ENCODE measurements at regions not wholly inside any gene's neighbourhood (a gene's known extent, or its start where the extent isn't known, plus 50 kb on each side); places are given as distances from the start of the nearest gene placed in this dataset.

DNA sequence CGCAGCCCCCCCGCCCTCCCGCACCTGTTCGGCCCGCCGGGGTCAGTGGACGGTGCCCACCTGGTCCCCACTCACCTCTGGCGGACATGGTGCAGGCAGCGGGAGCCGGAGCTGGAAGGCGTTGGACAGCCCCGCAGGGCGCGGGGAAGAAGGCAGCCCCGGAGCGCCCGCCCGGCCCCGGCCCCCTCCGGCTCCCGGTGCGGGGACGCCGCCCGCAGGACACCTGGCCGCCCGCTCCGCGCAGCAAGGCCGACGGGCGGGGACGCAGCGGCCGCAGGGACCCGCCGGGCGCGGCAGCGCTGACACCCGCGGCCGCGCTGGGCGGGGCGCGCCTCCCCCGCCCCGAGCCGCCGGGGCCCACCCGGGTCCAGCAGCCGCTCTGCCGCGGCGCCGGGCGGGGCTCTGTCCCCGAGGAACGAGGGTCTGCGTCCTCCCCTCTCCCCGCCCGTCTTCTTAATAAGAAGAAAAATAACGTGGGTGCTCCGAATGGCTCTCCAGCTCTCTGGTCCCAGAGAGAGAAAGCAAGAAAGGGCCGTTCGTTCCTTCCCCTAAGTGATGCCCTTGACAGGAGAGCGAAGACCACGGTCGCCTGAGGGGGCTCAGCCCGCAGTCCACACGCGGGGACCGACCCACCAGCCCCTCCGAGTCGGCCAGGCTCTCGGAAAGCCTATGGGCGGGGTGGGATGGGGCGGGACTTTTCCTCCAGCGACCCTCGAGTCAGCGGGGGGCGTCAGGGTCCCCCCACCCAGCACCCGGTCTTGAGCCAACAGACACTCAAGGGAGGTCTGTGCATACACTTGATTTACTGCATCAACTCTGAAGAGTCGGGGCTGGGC lies 53.4 kb upstream of the FHIP2A start:
- peaks cover 3% of the 10 kb centered on the region for H3K4me1 Mint-ChIP-seq (ENCODE audit: unreplicated experiment)
- H3K27ac Mint-ChIP-seq (ENCODE audit: unreplicated experiment), result no peak overlapping the region
- no peaks in the 10 kb centered on the region for H3K9me3 Mint-ChIP-seq (ENCODE audit: unreplicated experiment)
- no peaks in the 10 kb centered on the region for H3K36me3 Mint-ChIP-seq (ENCODE audit: low read depth, unreplicated experiment)
- TF ChIP-seq, protein P1, sequence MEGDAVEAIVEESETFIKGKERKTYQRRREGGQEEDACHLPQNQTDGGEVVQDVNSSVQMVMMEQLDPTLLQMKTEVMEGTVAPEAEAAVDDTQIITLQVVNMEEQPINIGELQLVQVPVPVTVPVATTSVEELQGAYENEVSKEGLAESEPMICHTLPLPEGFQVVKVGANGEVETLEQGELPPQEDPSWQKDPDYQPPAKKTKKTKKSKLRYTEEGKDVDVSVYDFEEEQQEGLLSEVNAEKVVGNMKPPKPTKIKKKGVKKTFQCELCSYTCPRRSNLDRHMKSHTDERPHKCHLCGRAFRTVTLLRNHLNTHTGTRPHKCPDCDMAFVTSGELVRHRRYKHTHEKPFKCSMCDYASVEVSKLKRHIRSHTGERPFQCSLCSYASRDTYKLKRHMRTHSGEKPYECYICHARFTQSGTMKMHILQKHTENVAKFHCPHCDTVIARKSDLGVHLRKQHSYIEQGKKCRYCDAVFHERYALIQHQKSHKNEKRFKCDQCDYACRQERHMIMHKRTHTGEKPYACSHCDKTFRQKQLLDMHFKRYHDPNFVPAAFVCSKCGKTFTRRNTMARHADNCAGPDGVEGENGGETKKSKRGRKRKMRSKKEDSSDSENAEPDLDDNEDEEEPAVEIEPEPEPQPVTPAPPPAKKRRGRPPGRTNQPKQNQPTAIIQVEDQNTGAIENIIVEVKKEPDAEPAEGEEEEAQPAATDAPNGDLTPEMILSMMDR (IDR thresholded peaks at IDR 0.05; ENCODE audit: unreplicated experiment), result no peak
- H3K27me3 Mint-ChIP-seq (ENCODE audit: unreplicated experiment), result peaks cover 6% of the 10 kb centered on the region
- peak; percentile 11 for DNase-seq (ENCODE audit: low spot score)
- H3K4me3 Mint-ChIP-seq (ENCODE audit: unreplicated experiment), result peak overlapping the region; percentile 79

DNA sequence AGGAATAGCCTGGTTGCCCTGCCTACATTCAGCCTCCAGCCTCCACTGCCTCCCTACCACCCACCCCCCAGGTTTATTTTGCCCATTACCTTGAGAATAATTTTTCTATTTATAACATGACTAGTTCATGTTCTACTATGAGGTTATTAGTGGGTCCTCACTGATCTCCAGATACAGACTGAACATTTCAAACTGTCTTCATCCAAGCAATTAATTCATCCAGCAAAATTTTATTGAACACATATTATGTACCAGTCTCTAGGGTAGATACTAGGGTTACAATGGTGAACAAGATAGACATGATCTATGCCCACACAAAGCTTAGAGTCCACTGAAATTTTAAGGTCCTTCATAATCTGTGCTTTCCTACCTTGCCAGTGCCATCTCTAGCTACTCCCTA lies 51.6 kb upstream of the FHIP2A start:
- no peak overlapping the region for H3K4me3 Mint-ChIP-seq (ENCODE audit: unreplicated experiment)
- no peak overlapping the region for H3K27ac Mint-ChIP-seq (ENCODE audit: unreplicated experiment)
- no peaks in the 10 kb centered on the region for H3K36me3 Mint-ChIP-seq (ENCODE audit: low read depth, unreplicated experiment)
- H3K9me3 Mint-ChIP-seq (ENCODE audit: unreplicated experiment), result no peaks in the 10 kb centered on the region
- peaks cover 6% of the 10 kb centered on the region for H3K27me3 Mint-ChIP-seq (ENCODE audit: unreplicated experiment)
- TF ChIP-seq, protein P1 (IDR thresholded peaks at IDR 0.05; ENCODE audit: unreplicated experiment), result no peak
- no peak for DNase-seq (ENCODE audit: low spot score)
- H3K4me1 Mint-ChIP-seq (ENCODE audit: unreplicated experiment), result peaks cover 3% of the 10 kb centered on the region

DNA sequence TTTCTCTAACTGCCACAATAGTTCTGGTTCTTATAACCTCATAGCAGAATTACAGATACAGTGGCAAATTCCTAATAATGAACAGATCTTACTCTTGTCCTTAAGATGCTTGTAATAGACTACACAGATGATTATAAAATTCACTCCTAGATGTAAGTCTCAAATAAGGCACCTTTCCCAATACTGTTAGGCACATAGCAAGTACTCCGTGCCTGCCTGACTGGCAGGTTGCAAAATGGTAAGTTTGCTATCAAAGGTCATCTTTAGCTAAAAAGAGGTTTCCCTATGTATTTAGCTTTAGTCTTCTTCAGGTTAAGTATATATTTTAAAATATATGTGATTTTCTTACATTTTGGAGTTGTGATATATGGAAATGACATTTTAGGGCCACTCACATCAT lies 50.4 kb upstream of the FHIP2A start:
- H3K9me3 Mint-ChIP-seq (ENCODE audit: unreplicated experiment), result no peaks in the 10 kb centered on the region
- TF ChIP-seq, protein P1 (IDR thresholded peaks at IDR 0.05; ENCODE audit: unreplicated experiment), result no peak
- no peak overlapping the region for H3K27ac Mint-ChIP-seq (ENCODE audit: unreplicated experiment)
- DNase-seq (ENCODE audit: low spot score), result no peak
- peaks cover 3% of the 10 kb centered on the region for H3K4me1 Mint-ChIP-seq (ENCODE audit: unreplicated experiment)
- peaks cover 8% of the 10 kb centered on the region for H3K27me3 Mint-ChIP-seq (ENCODE audit: unreplicated experiment)
- no peak overlapping the region for H3K4me3 Mint-ChIP-seq (ENCODE audit: unreplicated experiment)
- no peaks in the 10 kb centered on the region for H3K36me3 Mint-ChIP-seq (ENCODE audit: low read depth, unreplicated experiment)

DNA sequence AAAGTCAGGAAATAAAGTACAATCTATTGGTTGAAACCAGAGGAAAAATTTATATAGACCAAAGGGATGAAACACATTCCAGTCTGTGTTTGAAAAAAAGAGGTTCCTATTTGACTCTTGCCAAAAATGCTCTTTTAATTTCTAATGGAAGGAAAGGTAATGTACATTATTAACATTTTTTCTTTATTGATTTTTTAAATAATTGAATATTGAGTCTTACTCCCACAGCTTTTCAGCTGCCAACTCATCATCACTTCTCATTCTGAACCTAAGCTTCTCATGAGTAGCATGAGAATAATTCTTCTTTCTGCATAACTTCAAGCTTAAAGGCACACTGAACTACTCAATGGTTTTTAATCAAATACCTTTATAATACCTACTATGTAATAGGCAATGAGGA lies 49.8 kb upstream of the FHIP2A start:
- H3K27me3 Mint-ChIP-seq (ENCODE audit: unreplicated experiment), result peaks cover 6% of the 10 kb centered on the region
- TF ChIP-seq, protein P1 (IDR thresholded peaks at IDR 0.05; ENCODE audit: unreplicated experiment), result no peak
- H3K36me3 Mint-ChIP-seq (ENCODE audit: low read depth, unreplicated experiment), result no peaks in the 10 kb centered on the region
- no peak for DNase-seq (ENCODE audit: low spot score)
- H3K27ac Mint-ChIP-seq (ENCODE audit: unreplicated experiment), result no peak overlapping the region
- no peaks in the 10 kb centered on the region for H3K9me3 Mint-ChIP-seq (ENCODE audit: unreplicated experiment)
- H3K4me3 Mint-ChIP-seq (ENCODE audit: unreplicated experiment), result no peak overlapping the region
- H3K4me1 Mint-ChIP-seq (ENCODE audit: unreplicated experiment), result peaks cover 1% of the 10 kb centered on the region
